ENCODE measurements at regions not wholly inside any gene's neighbourhood (a gene's known extent, or its start where the extent isn't known, plus 50 kb on each side); places are given as distances from the start of the nearest gene placed in this dataset.

DNA sequence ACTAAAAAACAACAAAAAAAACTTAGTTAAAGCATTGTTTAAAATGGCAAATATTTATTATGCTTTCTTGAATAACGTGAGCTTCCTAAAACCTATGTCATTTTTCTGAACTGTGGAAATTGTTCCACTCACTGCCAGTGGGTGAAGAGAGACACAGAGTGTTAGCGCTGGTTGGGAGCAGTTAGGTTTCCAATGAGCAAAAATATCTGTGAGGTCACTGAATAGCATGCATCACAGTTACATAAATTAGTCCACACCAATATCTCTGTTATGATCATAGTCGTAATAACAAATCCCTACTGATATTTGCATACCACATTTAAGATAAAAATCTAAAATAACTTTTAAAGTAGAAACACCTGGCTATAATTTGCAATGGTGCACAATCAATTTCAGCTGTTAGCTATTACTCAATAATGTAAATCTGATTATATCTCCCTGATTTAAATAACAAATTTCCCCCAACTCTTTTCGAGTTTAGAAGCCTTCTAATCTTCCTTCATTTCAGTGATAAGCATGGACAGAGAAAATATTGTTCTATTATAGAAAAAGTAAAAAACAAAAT, 1094.0 kb upstream of the KLHL29 start:
- DNase-seq = no peak

DNA sequence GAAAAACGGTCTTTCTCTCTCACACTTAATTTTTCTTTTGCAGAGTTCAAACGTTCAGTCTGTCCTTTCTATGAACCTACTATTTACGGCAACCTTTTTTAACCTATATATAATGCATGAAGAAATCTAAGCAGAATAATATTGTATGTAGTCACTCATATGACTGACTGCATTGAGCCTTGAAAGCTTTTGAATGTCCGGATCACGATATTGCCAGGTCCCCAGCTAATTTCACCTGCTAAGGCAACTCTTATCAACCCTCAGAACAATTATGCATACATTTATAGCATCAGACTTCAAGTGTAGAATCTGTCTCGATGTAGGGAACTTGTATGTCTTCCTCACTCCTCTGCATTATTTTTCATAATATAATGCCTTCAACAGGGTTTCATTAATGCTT, 1083.8 kb upstream of the KLHL29 start:
- no peak for DNase-seq

DNA sequence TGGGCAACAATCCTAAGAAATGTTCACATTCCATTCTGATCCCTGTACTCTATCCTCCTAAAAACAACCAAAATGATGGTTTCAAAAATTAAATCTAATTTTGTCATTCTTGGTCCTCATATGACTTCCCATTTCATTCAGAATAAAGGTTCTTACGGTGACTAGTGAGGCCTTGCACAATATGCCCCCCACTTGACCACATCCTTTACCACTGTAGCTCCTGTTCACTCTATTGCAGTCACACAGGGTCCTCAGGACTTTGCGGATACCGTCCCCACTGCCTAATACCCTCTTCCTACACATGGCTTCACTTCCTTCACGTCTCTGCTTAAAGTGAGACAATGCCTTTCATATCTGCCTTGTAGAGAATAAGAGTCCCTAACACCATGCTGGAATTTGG, 1058.7 kb upstream of the KLHL29 start:
- DNase-seq = no peak

DNA sequence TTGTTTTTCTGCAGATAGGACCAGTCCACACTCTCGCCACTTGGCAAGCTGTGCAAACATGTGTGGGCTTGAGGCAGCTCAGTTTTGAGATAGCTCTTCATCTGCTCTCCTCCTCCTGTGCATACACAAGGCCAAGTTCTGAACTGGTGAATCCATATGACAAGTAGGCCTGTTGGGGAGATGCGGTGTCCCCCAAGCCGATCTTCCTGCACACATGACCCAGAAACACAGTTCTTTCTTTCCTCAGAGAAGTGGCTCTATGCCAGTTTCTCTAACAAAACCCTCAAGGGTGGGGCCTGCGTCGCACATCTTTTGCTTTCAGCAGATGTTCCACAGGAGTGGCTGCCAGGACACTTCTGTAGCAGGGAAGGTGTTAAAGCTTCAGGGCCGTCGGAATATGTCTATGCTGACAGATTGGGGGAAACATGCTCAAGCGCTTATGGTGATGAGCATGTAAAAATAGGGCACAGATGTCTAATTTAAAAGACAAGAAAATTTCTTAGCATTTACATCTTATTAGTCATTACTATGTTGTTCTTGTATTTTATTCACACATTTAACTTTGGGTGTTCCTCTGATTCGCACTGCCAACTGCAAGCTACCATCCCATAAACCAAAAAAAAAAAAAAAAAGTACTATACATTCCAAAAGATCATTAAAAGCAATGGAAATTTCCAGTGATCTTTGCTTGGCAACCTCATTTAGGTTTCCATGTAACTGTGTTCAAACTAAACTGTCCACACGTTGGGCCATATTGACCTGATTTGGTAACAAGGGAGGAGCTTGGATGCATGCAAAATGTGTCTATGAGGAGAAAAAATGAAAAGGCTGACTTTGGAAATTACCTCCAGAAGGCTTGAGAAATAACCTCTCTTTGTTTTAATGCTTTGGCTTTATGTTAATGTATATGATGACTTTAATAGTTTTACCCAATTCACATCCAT, 1055.5 kb upstream of the KLHL29 start:
- DNase-seq = no peak

DNA sequence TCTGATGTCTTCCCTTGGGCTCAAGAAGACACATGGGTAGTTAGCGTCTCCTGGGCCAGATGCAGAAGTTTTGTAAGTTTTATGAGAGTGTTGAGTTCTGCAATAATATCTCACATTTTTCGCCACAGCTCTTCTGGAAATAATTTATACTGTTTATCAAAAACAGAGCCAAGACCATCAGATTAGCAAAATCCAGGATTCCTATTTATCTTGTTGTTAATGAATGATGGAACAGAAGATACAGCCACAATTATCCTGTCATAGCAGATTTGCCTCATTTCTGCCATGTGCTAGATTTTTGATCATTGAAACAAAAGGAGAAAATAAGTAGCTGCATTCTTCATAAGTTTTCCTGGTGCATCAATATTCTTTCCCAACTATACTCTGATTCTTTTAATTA, 1048.6 kb upstream of the KLHL29 start:
- DNase-seq = no peak

DNA sequence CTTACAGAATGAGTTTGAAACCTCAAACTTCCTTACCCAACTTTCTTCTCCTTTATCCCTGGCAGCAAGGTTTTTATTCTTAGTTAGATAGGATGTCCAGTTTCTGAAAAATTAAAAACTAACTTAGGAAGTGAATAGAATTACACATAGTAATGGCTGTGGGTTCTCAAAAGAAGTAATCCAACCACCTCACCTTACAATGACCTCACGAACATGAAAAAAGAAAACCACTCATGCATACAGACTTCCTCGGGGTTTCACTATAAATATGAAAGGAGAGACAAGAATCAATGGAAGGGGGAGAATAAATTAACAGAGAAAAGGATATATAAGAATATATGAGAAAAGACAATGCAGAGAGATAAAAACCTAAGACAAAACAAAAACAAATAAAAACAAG, 1044.3 kb upstream of the KLHL29 start:
- no peak for DNase-seq

DNA sequence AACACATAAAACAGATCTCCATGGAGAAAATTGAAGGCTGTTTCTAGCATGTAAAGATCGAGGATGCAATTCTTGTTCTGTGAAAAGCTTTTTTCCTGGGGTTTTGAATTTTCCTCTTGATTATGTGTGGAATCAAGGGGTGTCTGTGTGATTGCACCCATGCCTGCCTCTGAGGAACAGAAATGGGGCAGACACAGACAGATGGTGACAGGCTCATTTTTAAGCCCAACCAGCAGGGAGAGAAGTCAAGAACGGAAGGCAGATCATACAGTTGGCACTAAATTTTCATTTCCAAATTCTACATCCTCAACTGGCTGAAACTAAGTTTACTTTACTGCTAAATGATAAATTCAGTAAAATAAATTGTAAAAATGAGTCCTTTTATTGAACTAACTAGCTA, 1037.7 kb upstream of the KLHL29 start:
- DNase-seq = no peak

DNA sequence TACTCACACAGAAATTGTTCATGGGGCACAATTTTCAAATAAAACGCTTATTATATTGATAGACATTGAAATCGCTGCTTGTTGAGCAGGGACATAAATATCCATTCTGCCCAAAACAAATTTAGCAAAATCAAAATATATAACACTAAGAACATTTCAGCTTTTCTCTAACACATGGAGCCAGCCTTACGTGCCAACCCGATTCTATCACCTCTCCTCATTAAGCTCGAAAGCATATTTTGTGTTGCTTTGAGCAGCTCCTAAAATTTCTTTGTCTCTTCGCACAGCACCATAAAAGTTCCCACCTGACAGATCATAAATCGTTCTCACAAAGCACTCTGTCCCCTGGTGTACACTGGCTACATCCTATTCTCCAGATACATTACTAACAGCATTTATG, 1034.4 kb upstream of the KLHL29 start:
- DNase-seq = no peak

DNA sequence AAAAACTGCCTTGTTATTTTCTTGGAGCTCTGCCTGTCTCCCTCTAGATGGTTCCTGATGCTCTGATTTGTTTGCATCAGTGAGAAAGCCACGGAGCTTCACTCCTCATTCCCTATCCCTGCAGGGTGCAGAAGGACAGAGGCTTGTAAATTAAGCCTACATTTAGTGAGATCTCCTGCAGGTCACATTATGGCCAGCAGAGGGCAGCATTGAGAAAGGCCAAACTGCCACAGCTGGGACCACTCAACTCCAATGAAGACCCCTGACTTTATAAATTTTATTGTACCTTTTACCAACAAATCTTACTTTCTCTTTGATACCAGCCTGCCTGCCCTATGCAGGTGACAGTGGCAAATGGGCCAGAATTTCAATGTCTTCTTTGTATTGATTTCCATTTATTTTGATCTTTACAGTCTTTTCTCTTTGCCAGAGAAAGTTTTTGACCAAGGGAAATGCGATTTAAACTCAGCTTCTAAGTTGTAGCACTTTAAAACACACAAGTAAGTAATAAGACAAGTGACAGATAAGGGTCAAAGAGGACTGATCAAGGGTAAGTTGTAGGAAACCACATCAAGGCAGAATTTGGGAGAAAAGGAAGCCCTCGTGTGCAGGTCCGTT, 1029.1 kb upstream of the KLHL29 start:
- peak; percentile 46 for DNase-seq

DNA sequence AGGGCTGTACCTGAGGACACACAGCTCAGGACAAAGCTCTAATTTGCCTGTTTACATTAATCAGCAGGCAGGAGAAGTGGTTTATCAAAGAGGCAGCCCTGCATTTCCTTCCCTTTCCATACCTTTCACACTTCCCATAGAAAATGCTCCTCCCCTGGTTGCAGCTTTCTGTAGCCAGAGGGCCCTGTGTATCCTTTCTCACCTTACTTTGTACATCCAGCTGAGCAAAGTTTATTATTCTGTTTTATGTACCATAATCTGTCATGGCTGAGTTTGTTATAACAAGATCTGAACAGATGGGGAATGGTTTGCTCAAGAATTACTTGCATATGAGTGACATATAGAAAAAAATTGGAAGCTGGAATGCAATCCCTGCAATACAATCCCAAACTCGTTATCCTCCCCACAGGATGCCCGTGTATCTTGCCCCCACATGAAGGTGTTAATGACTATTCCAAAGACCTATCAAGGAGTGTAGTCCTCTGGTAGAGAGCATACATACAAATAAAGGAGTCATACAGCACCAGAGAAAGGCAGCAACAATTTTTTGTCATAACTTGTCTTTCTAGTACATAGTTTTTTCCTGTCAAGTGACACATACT, 1025.8 kb upstream of the KLHL29 start:
- DNase-seq = no peak

DNA sequence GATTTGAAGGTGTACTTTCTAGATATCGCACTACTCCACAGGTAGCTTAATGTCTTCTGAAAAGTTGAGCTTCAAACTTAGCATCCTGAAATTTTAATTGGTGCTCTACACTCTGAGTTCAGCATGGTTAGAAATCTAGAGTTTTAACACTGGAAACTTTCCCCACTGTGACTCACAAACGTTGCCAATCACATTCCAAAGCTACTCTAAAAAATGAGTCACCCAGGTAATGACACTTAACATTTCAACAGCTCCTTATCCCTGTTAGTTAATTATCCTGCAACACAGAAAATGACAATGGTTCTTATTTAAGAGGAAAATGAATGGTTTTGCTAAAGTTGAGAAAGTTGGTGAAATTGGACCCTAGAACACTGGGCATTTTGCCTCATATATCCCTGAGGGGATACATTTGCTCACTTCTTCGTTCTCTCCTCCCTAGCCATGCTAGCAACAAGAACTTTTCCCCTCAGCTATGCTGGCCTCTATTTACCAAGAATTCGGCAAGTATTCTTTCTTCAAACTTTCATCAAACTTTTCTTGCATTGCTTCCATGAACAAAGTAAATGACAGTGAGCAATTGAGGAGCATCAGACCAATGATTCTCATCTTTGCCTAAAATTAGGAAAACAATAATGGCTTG, 1024.1 kb upstream of the KLHL29 start:
- DNase-seq = no peak

DNA sequence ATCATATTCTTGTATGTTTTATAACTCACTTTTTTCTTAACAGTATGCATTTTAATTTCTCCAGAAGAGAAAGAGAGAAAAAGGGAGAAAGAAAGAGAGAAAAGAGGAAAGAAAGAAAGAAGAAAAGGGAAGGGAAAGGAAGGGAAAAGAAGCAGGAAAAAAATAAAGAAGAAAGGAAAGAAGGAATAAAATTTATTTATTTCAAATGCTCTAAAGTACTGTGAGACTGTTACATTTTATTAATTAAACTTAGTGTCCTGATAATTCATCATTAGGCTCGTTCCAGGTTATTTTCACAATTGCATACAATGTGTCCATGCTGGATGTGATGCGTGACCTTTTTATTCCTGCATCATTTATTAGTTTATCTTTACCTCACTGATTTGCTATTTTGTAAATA, 1023.4 kb upstream of the KLHL29 start:
- no peak for DNase-seq

DNA sequence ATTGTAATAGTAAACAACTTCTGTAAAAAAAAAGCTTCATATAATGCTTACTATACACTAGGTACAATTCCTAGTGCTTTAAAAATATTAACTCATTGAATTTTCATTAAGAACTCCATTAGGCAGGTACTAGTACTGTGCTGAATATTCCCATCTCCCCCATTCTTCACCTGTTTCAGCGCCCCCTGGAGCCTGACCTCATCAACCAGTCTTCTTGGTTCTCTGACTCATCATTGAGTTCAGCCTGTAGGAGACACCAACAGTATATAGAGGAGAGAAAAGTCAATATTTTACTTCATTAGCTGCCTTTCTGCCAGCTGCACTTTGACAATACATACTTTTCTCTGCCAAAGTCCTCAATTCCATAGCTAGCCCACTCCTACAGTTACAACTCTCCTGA, 1009.9 kb upstream of the KLHL29 start:
- DNase-seq = no peak

DNA sequence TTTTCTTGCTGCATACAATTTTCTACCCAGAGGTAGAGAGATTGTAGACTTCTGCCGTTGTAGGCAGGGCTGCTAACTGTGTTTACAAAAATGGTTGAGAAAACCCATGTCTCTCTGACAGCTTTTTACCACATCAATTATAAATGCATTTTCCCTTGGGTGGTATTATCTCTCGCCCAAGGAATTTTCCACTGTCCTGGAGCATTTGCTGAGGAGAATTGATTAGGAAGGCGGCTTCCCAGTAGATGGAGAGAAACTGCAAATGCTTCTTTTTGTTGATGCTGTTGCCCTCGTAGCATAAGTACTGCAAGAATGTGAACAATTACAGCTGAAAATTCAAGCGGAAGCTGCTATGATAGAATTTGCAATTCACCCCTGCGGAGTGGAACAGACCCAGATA, 1007.7 kb upstream of the KLHL29 start:
- no peak for DNase-seq

DNA sequence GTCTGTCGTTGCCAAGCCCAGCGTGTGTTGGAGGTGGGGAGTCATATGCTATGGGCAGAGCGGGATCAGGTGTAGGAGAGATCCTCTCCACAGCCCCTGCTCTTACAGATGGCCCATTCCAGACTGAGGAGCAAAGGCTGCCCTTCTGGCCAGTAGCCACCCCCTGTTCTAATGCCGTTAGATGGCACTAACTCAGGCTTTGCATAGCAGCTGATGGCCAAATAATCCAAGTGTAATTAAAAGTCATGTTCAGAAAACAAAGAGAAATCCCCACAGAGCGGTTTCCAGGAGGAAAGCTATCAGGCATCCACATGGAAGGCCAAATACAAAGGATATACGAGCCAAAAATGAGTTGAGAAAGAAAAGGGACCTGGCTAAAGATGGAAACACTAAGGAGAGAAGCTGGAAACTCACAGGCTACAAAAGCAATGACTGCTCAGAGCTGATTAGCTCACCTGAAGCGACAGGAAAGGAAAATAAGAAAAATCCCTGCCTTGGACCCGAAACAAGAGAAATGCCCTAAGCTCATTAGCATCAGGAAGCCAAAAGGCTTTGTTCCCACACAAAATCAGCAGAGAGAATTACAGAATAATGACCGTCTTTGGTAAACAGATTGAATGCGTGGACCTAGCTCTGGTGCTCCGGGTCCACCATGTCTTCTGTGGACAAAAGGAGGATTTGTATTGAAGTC, 1002.4 kb upstream of the KLHL29 start:
- DNase-seq = no peak

DNA sequence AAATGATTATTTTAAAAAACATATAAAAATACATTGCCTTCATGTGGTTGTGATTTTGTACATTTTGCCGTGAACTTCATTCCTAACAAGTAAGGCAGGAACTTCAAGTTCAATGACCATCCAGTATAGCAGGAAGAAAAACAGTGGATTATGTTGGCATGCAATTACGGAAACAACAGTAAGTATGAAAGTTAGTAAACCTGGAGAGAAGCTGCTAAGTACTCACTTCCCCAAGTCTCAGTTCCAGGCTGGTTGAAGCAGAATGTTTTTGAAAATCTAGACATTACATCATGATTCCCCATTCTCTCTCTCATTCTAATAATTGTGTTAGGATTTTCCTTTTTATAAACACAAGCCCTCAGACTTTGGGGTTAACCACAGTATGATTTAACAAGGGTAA, 987.1 kb upstream of the KLHL29 start:
- no peak for DNase-seq

DNA sequence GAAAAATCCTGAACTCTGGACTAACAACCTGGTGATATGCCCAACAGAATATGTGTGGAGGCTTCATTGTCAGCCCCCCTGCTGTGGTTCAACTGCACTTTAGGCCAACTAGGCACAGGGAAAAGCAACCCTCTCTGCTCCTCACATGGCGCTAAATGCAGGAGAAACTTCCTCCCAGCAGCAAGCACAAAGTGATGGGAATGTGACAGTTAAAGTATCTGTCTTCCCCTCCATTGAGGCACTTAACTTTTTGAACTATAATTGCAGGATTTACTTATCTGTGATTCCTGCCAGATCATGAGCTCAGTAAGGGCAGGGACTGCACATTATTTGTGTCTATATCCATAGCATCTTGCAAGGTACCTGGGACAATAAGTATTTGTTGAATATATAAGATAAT, 981.2 kb upstream of the KLHL29 start:
- no peak for DNase-seq

DNA sequence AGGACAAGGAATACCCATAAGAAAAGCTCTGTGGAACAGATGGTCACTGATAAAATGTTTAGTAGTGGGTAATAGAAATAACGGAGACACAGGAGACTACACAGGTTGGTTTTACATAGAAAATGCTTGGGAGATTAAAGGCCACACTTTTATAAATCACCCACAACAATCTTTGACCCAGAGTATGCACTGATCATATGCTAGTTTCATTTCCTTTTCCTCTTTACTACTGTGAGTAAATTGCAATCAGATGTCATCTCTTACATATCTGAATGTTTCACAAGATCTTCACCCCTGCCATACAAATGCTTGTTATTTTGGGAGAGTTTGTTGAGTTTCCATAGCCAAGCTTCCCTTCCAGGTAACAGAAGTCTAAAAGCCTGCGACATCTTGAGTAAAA, 978.4 kb upstream of the KLHL29 start:
- no peak for DNase-seq

DNA sequence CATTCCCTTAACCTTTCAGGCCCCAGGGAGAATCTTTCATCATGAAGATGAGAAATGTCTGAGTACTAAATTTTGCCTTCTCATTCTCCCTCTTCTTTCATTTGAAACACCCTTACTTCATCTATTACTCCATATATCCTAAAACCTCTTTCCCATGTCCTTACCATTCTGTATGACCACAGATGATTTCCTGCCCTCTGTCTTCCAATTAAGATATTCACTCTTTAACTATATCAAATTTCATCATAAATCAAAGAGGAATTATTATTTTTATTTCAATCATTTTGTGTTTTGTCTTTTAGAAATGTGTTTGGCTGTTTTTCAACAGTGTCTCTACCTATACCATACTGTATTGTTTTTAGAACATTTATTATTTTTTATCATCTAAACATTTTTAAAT, 964.9 kb upstream of the KLHL29 start:
- DNase-seq = no peak

DNA sequence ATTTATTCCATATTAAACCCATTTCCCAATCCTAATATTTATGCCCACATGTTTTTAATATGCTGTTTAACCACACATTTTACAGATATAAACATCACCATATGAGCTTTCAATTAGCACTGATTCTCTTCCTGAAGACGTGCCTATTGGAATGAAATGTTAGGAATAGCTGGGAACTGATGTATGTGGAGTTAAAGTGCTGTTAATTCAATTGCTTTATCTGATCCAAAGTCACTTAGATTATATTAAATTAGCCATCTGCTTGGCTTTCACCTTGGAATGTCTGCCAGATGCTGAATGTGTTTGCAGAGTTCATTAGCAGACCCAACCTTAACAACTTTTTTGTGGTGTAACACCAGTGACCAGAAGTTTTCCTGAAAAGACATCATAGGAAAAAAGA, 942.9 kb upstream of the KLHL29 start:
- DNase-seq = no peak

DNA sequence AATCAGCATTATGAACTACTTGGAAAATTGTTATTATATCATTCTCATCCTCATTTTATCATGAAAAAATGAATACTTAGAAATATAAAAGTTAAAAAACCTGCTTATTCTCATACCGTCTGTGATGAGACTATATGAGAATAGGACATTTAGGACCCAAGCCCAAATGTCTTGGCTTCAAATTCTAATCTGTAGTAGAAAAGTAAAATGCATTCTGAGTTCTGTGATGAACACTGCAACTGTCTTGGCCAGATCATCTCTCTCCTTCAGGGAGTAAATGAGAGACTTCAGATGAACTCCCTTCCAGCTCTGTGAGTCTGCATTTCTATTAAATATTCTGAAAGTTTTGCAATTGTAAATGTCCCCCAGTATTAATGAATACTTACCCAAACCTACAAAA, 940.7 kb upstream of the KLHL29 start:
- no peak for DNase-seq

DNA sequence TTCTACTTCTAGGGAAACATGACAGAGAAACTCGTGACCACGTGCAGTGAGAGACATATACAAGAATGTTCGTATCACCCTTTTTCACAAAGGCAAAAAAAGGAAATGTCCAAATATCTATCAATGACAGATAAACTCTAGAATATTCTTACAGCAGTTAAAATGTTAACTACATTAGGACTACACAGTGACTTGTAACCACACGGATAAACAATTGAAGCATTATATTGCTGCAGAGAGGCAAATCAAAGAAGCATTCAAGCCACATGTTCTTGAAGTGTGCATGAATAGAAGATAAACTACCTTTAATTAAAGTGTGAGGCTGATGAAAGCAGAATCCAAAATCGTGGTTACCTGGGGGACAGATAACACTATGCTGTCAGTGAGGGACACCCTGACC, 935.3 kb upstream of the KLHL29 start:
- DNase-seq = no peak

DNA sequence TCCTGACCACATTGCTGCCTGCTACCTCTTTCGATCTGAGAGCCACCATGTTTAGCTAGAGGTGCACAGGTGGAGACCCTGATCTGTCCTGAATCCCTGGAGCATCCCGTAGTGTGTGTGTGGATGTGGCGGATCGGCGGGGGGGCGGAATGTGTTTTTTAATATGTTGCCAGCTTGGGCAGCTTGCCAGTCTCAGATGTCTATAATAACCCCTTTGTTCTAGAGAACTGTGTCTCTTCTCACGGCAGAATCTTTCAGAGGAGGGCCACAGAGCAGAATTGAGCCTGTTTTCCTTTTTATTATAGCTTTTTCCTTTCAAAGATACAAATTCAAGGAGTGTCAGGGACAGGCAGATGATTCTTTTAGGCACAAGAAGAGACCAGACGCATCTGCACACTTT, 934.1 kb upstream of the KLHL29 start:
- DNase-seq = no peak

All from activated CD4-positive, alpha-beta T cell treated with anti-CD3 and anti-CD28 coated beads, Interleukin-10, Interleukin-2, amounts not matched to agents 100 ng/mL and 50 ng/mL, durations not matched to agents 16 hours and 8 hours (primary cell).